ENCODE measurements at regions not wholly inside any gene's neighbourhood (a gene's known extent, or its start where the extent isn't known, plus 50 kb on each side); places are given as distances from the start of the nearest gene placed in this dataset.

- TF ChIP-seq CTCF (IDR thresholded peaks at IDR 0.05; ENCODE audit: low read length), result no peak
- TF ChIP-seq EZH2 (IDR thresholded peaks at IDR 0.05; ENCODE audit: borderline replicate concordance, low read length), result no peak
Observed at GRCh38 chr14:58712357-58712756, 74.6 kb downstream of the DACT1 start.

All from OCI-LY1 (cell line).